C4-2B (cell line): ENCODE measurements at regions not wholly inside any gene's neighbourhood (a gene's known extent, or its start where the extent isn't known, plus 50 kb on each side); places are given as distances from the start of the nearest gene placed in this dataset.

Experiments used
- H3K27ac ChIP-seq: fragments of 450-650 bp; 2 replicates; pipeline ENCODE4 v1.5.1; 2017
- ZFX ChIP-seq: fragments of 450-650 bp; IDR thresholded peaks from 2 replicates; pipeline ENCODE4 v1.6.1; 2017
- TF ChIP-seq, protein P1 (sequence below): fragments of 450-650 bp; conservative IDR thresholded peaks from 2 replicates; pipeline ENCODE4 v1.5.1; 2017; ENCODE audit warnings: mild to moderate bottlenecking

DNA sequence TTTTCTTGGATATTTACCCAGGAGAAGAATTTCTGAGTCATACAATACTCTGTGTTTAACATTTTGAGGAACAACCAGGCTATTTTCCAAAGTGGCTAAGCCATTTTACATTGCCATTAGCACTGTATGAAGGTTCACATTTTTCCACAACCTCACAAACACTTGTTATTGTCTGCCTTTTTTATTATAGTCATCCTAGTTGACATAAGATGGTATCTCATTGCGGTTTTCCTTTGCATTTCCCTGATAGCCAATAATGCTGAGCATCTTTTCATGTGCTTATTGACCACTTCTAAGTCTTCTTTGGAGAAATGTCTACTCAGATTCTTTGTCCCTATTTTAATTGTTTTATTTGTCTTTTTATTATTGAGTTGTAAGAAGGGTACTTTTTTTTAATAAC lies 107.4 kb upstream of the CES5A start:
- no peak for TF ChIP-seq ZFX
- TF ChIP-seq, protein P1, sequence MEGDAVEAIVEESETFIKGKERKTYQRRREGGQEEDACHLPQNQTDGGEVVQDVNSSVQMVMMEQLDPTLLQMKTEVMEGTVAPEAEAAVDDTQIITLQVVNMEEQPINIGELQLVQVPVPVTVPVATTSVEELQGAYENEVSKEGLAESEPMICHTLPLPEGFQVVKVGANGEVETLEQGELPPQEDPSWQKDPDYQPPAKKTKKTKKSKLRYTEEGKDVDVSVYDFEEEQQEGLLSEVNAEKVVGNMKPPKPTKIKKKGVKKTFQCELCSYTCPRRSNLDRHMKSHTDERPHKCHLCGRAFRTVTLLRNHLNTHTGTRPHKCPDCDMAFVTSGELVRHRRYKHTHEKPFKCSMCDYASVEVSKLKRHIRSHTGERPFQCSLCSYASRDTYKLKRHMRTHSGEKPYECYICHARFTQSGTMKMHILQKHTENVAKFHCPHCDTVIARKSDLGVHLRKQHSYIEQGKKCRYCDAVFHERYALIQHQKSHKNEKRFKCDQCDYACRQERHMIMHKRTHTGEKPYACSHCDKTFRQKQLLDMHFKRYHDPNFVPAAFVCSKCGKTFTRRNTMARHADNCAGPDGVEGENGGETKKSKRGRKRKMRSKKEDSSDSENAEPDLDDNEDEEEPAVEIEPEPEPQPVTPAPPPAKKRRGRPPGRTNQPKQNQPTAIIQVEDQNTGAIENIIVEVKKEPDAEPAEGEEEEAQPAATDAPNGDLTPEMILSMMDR, result no peak
- no peak overlapping the region for H3K27ac ChIP-seq

DNA sequence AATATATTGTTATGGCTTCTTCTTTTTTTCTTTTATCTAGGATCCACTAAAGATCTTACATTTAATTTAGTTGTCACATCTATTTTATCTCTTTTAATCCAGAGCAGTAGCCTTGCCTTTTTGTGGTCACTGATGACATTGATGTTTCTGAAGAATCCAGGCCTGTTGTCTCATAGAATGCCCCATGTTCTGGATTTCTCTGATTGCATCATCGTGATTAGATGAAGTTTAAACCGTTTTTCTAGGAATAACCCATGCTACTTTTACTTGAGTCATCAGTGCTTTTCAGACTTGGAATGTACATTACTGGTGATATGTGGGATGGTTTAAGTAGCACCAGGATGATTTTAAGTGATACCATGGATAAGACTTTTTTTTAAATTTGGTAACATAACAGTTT lies 106.4 kb upstream of the CES5A start:
- no peak for TF ChIP-seq ZFX
- TF ChIP-seq, protein P1, result no peak
- H3K27ac ChIP-seq, result no peak overlapping the region

DNA sequence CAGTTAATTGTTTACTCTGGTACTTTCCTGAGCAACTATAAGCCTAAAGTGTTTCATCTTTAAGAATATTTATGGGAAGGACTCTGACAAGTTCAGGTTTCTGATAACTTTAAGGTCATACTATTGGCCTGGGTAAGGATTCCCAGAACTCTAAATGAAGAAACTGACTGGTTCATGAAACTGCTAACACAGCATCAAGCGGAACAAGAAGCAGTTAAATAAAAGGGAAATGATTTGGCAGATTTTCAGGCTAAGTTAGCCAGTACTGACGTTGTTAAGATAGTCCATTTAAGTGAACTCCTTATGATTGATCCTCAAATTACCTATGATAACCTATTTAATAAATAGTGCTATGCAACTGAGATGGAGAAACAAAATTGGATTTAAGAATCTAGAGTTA lies 101.6 kb upstream of the CES5A start:
- TF ChIP-seq ZFX, result no peak
- TF ChIP-seq, protein P1, result no peak
- no peak overlapping the region for H3K27ac ChIP-seq

DNA sequence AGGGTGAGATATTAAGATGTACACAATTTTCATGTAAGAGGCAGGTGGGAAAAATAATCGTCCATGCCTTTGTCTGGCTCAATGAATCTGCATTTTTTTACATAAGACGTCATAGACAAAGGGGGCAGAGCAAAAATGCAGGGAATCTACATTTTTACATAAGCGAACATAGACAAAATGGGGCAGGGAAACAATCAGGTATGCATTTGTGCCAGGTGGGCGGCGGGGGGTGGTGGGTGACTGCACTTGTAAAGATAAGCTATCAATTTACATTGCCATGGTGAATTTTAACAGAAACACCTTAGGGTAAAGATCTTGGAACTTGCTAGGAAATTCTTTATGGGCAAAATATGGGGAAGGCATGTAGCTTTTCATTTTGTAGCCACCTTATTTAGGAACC lies 96.3 kb upstream of the CES5A start:
- H3K27ac ChIP-seq, result no peak overlapping the region
- TF ChIP-seq ZFX, result no peak
- TF ChIP-seq, protein P1, result no peak

DNA sequence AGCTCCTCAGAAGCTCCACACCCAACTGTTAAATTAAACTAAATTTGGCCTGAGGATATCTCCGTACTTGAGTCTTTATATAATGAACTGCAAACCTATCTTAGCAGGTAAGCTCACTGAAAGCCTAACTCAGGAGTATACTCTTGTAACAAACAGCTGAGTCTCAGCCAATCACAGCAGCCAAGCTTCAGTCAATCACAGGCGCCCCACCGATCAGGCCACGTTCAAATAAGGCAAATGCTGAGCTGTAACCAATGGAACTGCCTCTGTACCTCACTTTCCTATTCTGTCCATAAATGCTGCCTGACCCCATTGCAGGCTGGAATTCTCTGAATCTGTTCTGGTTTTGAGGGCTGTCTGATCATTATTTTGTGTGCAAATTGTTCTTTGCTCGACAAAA lies 93.0 kb upstream of the CES5A start:
- H3K27ac ChIP-seq, result no peak overlapping the region
- TF ChIP-seq ZFX, result no peak

- no peak for TF ChIP-seq ZFX
- TF ChIP-seq, protein P1, result no peak
- H3K27ac ChIP-seq, result peak overlapping the region; percentile 62; the same call in 1 of the 2 replicates
These were observed 89.8 kb upstream of the CES5A start for GRCh38 chr16:55964923-55965475.

- TF ChIP-seq, protein P1, result no peak
- no peak for TF ChIP-seq ZFX
- no peak overlapping the region for H3K27ac ChIP-seq
These were observed 80.7 kb upstream of the CES5A start for GRCh38 chr16:55955845-55956244.

DNA sequence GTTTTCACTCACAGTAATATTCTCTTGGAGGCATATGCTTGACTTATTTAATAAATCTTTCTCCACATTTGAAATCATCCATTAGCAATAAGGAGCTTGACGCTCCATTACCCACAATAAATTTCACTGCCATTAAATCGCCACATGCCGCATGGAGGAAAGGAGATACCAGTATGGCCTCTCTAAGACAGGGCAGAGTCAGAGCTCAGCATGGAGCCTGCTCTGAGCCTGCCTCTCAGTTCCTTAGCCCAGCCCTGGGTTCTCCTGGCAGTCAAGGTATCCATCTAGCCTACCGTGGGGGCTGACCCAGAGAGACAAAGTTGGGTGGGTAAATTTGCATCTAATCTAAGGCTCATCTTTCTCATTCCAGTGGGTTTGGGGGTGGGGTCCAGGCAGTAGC lies 80.3 kb upstream of the CES5A start:
- H3K27ac ChIP-seq, result no peak overlapping the region
- TF ChIP-seq, protein P1, result no peak
- TF ChIP-seq ZFX, result no peak
